Activated CD8-positive, alpha-beta memory T cell treated with anti-CD3 and anti-CD28 coated beads, Interleukin-2, amount 50 U/mL, for 24 hours (primary cell): ENCODE measurements at regions not wholly inside any gene's neighbourhood (a gene's known extent, or its start where the extent isn't known, plus 50 kb on each side); places are given as distances from the start of the nearest gene placed in this dataset.
"Not testable (repeated sequence)": the region's sequence is repeated elsewhere in the genome, so short reads cannot be mapped to it uniquely, and the experiment has no call there.

Experiments
- DNase-seq: peaks from one replicate; pipeline ENCODE4 v3.0.0-alpha.2; 2020; ENCODE audit errors: extremely low read depth

DNA sequence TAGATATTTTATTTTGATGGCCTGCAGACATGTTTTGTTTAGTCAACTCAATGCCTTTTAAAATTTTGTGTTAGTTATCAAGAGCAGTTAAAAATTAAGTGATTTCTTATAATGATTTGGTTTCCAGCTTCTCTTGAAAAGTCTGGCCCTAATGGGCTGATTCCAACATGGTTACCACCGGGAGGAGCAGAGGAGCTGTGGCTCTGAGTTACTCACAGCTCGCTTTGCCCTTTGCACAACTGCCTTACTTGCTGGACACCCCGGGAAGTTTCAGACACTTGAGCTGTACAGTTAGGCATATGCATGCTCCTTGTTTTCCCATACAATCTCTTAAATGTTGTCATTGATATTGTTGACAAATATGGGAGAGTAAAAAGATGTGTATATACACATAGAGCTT is 173.1 kb upstream of the MMS22L start:
- DNase-seq, result no peak

DNA sequence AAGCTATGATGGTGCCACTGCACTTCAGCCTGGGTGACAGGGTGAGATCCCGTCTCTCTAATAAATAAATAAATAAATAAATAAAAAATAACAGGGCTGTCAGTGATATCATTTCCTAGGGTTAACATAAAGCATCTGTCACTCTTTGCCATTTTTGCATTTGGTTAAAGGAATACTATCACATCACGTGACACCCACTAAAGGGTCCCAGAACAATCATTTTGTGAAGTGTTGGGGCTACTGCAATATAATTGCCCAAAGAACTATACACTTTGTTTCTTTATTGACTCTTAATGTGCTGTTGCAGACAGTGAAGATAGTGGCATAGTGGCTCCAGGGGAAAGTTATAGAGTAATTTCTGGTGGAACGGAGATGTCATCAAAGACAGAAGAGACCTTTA is 176.5 kb upstream of the MMS22L start:
- no peak for DNase-seq

DNA sequence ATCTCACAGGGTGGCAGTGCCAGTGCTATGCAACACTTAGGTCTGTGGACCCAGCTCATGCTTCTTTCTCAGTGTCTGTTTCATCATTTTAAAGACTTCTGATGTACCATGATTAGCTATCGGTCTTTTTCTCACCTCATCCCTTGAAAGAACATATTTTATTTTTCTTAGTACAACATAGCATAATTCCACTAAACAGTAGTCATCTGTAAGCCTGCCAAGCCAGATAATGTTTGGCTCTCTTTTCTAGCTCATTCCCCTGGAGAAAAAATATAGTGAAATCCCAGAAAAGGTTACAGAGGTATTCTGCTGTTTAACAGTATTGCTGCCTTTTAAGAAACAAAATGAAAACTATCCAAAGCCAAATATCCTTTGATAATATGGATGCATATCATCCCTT is 177.0 kb upstream of the MMS22L start:
- DNase-seq, result no peak

DNA sequence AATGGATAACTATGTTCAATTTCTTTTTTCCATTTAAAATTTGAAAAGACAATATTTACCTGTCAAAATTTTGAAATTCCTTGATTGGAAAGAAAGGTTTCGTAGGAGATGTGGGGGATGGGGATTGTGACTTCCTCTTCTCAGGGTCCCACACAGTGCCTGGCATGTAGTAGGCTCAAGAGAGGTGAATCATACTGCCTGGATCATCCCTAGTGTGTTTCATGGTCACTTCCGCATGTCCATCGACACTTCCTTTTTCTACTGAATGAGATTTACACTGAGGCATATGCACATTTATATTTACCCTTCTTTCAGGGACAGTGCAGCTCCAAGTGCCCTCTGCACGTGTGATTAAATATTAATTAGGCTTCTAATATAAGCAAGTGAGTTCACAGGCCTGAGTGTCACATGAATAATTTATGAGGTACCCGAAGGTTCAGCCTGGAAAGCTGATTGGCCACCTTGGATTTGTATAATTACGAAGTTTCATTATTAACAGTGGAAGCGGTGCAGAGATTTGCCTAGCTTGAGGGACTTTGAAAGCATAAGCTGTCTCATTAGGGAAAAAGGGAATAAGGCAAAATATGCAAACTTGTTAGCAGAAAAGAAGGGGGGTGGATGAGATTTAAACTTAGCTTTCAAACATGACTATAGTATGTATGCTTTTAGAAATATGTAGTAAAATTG is 177.5 kb upstream of the MMS22L start:
- DNase-seq, result no peak

- DNase-seq, result no peak
Measured at GRCh38 chr6:97461218-97461617, 178.2 kb upstream of the MMS22L start.

- no peak for DNase-seq
Measured at GRCh38 chr6:97462031-97462430, 179.0 kb upstream of the MMS22L start.

DNA sequence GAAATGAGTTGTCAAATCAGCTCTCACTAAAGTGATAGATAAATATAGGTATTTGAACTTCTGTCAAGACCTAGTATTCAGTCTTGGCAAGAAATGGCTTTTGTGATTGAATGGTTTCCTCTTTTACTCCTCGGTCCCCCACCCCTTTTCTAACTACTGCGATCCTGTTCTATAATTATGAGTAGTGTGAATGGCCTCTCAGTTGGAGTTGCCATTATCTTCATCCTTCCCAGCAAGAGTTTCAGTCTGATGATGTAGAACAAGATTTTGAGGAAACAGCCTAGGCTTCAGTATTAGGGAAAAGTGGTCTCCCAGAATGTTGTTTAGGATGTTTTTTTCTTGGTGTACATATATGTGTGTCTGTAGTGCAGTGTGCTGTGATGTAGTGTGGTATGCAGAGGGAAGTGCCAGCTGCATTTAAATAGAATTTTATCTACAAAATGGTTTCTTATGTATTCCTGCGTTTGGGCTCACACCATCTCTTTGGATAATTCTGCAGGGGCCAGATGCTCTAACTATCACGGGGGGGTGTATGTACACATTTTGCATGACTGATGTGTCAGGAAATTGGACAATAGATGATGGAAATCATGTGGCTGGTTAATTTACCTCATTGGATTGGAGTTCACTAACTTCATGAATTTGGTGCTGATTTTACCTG is 180.1 kb upstream of the MMS22L start:
- no peak for DNase-seq

GRCh38 chr6:97465877-97466561 is 183.0 kb upstream of the MMS22L start:
- no peak for DNase-seq

DNA sequence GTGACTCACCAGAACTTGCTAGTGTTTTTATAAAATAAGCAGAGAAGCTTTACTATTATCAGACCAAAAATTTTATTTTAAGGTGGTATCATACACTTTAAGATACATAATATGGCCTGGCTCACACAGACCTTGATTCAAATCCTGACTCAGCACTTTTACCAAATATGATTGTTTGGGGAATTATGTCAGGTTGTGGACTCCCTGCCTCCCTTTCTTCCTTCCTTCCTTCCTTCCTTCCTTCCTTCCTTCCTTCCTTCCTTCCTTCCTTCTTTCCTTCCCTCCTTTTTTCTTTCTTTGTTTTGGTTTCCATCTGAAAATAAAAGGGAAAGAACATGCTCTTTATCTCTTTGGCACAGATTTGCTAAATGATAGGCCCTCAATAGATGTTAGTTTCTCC is 186.0 kb upstream of the MMS22L start:
- DNase-seq, result no peak

GRCh38 chr6:97469451-97469850 is 186.4 kb upstream of the MMS22L start:
- no peak for DNase-seq

DNA sequence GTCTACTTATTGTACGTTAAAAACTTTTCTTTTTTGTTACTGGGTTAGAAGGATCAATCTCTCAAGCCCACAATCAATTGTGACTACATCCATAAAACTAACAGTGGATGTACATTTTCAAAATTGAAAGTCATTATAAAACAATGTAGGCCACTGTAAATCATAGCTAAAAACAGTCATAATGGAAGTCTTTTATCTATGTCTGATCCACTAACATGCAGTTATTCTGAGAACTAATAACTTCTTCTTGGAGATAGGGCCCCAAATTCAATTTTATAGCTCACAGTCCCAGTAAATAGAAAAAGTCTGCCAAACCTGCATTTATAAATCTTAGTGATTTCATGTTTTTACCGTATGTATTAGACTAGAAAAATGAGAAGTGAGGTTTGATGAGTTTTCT is 187.3 kb upstream of the MMS22L start:
- no peak for DNase-seq

- no peak for DNase-seq
Measured at GRCh38 chr6:97473979-97474378, 191.0 kb upstream of the MMS22L start.

GRCh38 chr6:97497713-97498331 is 214.8 kb upstream of the MMS22L start:
- peak; percentile 6 for DNase-seq

DNA sequence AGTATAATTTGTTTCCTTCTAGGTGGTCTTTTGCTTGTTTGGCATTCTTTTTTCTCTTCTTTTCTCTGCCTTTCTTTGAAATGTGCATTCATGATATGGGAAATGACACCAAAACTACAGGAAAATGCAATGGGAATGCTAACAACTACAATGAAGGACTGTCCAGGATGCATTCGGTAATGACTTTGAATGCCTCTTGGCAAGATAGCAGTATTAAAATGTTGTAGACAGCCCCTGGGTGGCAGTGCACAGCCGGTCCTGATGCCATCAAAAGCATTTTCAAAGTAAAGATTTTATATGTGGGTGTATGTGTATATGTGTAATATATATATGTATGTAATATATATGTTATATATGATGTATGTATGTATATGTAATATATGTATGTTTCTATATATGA is 218.8 kb upstream of the MMS22L start:
- no peak for DNase-seq

DNA sequence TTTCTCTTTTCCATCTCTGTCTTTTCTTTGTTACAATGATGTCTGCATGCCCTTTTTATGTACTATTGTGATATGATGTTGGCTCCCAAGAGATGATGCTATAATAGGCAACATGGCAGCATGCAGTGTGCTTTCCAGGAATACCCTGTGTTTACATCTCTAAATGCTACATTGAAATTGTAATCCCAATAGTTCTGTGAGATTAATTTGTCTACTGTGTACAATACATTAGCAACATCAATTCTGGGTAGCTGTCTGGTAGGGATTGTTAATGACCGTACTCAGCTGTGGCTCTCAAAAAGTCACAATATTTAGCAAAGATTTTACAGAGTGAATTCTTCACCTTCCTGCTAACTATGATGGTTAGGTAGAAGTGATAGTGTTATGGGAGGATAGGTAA is 225.6 kb upstream of the MMS22L start:
- no peak for DNase-seq

GRCh38 chr6:97513260-97513659 is 230.2 kb upstream of the MMS22L start:
- not testable (repeated sequence) for DNase-seq

DNA sequence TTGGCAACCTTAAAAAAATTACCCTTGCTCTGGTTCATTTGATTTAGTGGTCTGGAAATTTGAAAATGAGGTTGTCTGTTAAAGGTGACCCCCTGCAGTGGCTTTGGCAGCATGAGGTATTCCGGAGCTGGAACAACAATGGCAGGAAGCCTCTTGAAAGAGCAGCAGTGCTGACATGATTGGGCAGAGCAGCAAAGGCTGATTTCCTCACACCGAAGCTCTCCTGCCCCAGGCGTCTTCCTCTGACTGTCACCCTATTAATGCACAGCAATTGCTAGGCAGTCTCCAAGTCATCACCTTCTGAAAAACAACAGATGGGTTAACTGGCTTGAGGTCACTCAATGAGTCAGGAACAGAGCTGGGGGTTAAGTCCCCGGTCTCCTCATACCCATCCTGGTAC is 241.8 kb upstream of the MMS22L start:
- no peak for DNase-seq

DNA sequence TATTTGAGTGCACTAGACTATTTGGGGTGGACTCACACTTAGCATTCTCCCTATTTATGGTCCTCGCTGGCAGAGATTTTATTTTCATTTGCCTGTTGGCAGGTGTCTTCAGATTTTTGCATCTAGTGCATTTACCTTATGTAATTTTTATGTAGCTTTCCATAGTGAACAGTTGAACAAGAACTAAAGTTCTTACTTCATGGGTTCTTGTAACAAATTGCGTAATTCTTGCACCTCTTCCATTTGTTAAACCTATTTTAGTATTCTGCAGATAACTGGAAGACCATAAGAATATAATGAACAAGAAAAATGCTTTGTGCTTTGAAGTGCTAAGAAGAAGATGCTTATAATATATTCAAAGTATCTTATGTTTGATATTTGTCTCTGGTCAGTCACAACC is 252.8 kb upstream of the MMS22L start:
- DNase-seq, result no peak

DNA sequence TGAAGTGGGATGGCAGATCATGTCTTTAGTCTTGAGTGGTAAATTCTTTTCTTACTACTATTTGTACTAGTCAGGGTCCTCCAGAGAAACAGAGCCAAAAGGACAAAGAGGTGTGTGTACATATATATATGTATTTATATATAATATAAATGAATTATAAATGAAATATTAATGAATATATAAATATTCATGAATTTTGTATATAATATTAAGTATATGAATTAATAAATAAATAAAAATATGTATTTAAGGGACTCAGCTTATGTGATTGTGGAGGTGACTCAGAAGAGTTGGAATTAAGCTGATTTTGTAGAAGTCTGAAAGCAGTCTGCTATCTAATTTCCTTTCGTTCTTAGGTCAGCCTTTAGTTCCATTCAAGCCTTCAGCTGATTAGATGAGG is 265.3 kb upstream of the MMS22L start:
- no peak for DNase-seq

DNA sequence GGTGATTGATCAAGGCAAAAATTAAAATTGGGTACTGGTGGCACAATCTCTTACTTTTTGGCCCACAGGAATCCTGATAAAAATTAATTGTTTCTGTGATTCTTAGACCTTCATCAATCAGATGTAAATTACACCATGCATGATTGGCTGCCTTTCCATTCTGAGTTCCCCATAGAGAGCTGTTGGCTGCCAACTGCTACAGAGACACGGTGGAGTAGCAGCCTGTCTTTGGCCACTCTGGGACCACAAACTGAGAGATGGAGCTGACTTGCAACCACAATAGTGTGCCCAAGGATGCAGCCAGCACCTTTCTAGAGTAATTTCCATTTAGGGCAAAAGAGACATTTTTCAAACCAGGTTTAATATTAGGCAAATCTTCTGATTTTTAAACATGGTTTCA is 274.3 kb upstream of the MMS22L start:
- no peak for DNase-seq

DNA sequence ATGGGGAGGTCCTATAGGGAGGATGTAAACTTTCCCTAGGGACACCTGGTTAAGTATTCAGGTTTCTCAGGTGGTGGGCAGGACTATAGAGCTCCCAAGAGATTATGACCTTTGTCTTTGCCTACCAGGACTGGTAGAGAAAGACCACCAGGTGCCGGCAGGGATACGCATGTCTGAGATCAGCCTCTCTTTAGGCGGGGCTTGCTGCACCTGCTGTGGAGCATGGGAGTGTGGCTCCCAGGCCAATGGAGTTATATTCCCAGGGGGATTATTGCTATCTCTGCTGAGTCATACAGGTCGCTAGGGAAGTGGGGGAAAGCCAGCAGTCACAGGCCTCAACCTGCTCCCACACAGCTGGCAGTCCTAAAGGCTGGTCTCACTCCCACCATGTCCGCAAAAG is 280.5 kb upstream of the MMS22L start:
- DNase-seq, result no peak

DNA sequence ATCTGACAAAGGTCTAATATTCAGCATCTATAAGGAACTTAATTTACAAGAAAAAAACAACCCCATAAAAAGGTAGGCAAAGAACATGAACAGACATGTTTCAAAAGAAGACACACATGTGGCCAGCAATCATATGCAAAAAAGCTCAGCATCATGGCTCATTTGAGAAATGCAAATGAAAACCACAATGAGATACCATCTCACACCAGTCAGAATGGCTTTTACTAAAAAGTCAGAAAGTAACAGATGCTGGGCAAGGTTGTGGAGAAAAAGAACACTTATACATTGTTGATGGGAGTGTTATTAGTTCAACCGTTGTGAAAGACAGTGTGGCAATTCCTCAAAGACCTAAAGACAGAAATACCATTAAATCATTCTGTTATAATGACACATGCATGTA is 289.9 kb upstream of the MMS22L start:
- no peak for DNase-seq

DNA sequence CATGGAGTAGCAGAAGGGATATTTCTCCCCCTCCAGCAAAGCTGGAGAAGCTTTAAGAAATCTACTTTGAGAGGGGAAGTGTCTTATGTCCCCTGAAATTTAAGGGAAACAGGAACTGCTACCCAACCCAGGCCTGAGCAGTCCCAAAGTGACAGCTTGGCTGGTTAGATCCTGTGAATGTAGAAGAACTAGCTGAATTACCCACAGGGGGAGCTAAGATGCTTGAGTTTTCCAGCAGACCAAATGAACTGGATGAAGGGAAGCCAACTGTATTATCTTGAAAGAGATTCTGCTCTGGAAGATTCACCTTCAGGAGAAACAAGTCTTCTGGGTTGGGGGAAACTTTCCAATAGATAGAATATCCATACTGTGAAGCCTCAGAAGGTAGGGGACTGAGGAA is 303.3 kb upstream of the MMS22L start:
- no peak for DNase-seq
